NOMO-1 treated with dmso at 0.1 percent for 144 hours (cell line): ENCODE measurements at regions not wholly inside any gene's neighbourhood (a gene's known extent, or its start where the extent isn't known, plus 50 kb on each side); places are given as distances from the start of the nearest gene placed in this dataset.

Experiments used
- DNase-seq: peaks from one replicate; lab custom pipeline; 2025; ENCODE audit not compliant: unreplicated experiment; lab: John Stamatoyannopoulos, UW

- DNase-seq = no peak
Observed at GRCh38 chr7:124692425-124692824, 73.2 kb downstream of the GPR37 start.

GRCh38 chr7:124690840-124691239 lies 74.8 kb downstream of the GPR37 start:
- DNase-seq = no peak

GRCh38 chr7:124689931-124690330 lies 75.7 kb downstream of the GPR37 start:
- DNase-seq = no peak

- DNase-seq = no peak
Observed at GRCh38 chr7:124689523-124689922, 76.1 kb downstream of the GPR37 start.

- no peak for DNase-seq
Observed at GRCh38 chr7:124688991-124689390, 76.6 kb downstream of the GPR37 start.

GRCh38 chr7:124686543-124687171 lies 78.9 kb downstream of the GPR37 start:
- DNase-seq = no peak

GRCh38 chr7:124681946-124682345 lies 83.6 kb downstream of the GPR37 start:
- no peak for DNase-seq

GRCh38 chr7:124680304-124680703 lies 85.3 kb downstream of the GPR37 start:
- DNase-seq = no peak

GRCh38 chr7:124679586-124680225 lies 85.9 kb downstream of the GPR37 start:
- no peak for DNase-seq

GRCh38 chr7:124679146-124679545 lies 86.4 kb downstream of the GPR37 start:
- DNase-seq = no peak

- no peak for DNase-seq
Observed at GRCh38 chr7:124674451-124674850, 91.1 kb downstream of the GPR37 start.

GRCh38 chr7:124672011-124672410 lies 93.6 kb downstream of the GPR37 start:
- no peak for DNase-seq

GRCh38 chr7:124667312-124668153 lies 98.1 kb downstream of the GPR37 start:
- no peak for DNase-seq

GRCh38 chr7:124662937-124663336 lies 102.7 kb downstream of the GPR37 start:
- no peak for DNase-seq

- no peak for DNase-seq
Observed at GRCh38 chr7:124662372-124662771, 103.2 kb downstream of the GPR37 start.

GRCh38 chr7:124655990-124656389 lies 109.6 kb downstream of the GPR37 start:
- DNase-seq = no peak

GRCh38 chr7:124652237-124652636 lies 113.4 kb downstream of the GPR37 start:
- DNase-seq = no peak

GRCh38 chr7:124651136-124651535 lies 114.5 kb downstream of the GPR37 start:
- no peak for DNase-seq

GRCh38 chr7:124649397-124650014 lies 116.1 kb downstream of the GPR37 start:
- no peak for DNase-seq

- DNase-seq = no peak
Observed at GRCh38 chr7:124647630-124648306, 117.8 kb downstream of the GPR37 start.

GRCh38 chr7:124645704-124646103 lies 119.9 kb downstream of the GPR37 start:
- no peak for DNase-seq
